Loucy (cell line): ENCODE measurements at regions not wholly inside any gene's neighbourhood (a gene's known extent, or its start where the extent isn't known, plus 50 kb on each side); places are given as distances from the start of the nearest gene placed in this dataset.

Experiments used
- H2AFZ ChIP-seq: fragments of 200-600 bp; sonication (generic); 2 replicates; pipeline ENCODE4 v1.6.0; 2016; ENCODE audit warnings: antibody characterized with exemption, mild to moderate bottlenecking, low read length, moderate library complexity
- H3F3A ChIP-seq: fragments of 200-600 bp; 2 replicates; pipeline ENCODE4 v1.6.0; 2016; ENCODE audit warnings: antibody characterized with exemption, low read depth, mild to moderate bottlenecking
- H3K27me3 ChIP-seq: fragments of 200-600 bp; sonication (generic); 2 replicates; pipeline ENCODE4 v1.6.1; 2014; ENCODE audit warnings: low read length, mild to moderate bottlenecking; ENCODE audit not compliant: insufficient read depth, poor library complexity, severe bottlenecking
- H3K36me3 ChIP-seq: fragments of 200-600 bp; sonication (generic); 2 replicates; pipeline ENCODE4 v1.6.1; 2016; ENCODE audit warnings: low read length; ENCODE audit not compliant: insufficient read depth
- H3K4me1 ChIP-seq: fragments of 200-600 bp; sonication (generic); 2 replicates; pipeline ENCODE4 v1.5.1; 2014; ENCODE audit warnings: low read length, mild to moderate bottlenecking; ENCODE audit not compliant: insufficient read depth, poor library complexity, severe bottlenecking
- H3K4me2 ChIP-seq: fragments of 200-600 bp; sonication (generic); 2 replicates; pipeline ENCODE4 v1.6.0; 2014; ENCODE audit warnings: antibody characterized with exemption, low read length, low read depth, mild to moderate bottlenecking; ENCODE audit not compliant: poor library complexity, severe bottlenecking
- H3K4me3 ChIP-seq: fragments of 200-600 bp; sonication (generic); 2 replicates; pipeline ENCODE4 v1.5.1; 2014; ENCODE audit warnings: low read length, mild to moderate bottlenecking, mixed read lengths; ENCODE audit not compliant: poor library complexity, severe bottlenecking
- H3K79me2 ChIP-seq: fragments of 200-600 bp; sonication (generic); 2 replicates; pipeline ENCODE4 v1.6.1; 2014; ENCODE audit warnings: low read length; ENCODE audit not compliant: insufficient read depth
- H3K9ac ChIP-seq: fragments of 200-600 bp; sonication (generic); 2 replicates; pipeline ENCODE4 v1.6.0; 2014; ENCODE audit warnings: mild to moderate bottlenecking, low read depth, low read length, moderate library complexity; ENCODE audit not compliant: poor library complexity, severe bottlenecking
- H3K9me2 ChIP-seq: fragments of 200-600 bp; sonication (generic); replicated peaks from 2 replicates; pipeline ENCODE4 v1.6.1; 2016; ENCODE audit warnings: low read depth, low read length, mixed read lengths
- H3K9me3 ChIP-seq: fragments of 200-600 bp; sonication (generic); 2 replicates; pipeline ENCODE4 v1.6.1; 2014; ENCODE audit warnings: mild to moderate bottlenecking, antibody characterized with exemption, low read length, low read depth; ENCODE audit not compliant: insufficient read depth
- H4K20me1 ChIP-seq: fragments of 200-600 bp; sonication (generic); 2 replicates; pipeline ENCODE4 v1.6.0; 2014; ENCODE audit warnings: antibody characterized with exemption, low read length, mild to moderate bottlenecking; ENCODE audit not compliant: insufficient read depth, poor library complexity, severe bottlenecking
- EZH2phosphoT487 ChIP-seq: fragments of 200-600 bp; IDR thresholded peaks from 2 replicates; pipeline ENCODE4 v1.6.1; 2018; ENCODE audit warnings: antibody characterized with exemption, mild to moderate bottlenecking, moderate library complexity, borderline replicate concordance
- TF ChIP-seq, protein P1 (sequence below): fragments of 200-600 bp; sonication (generic); conservative IDR thresholded peaks from 2 replicates; pipeline ENCODE4 v1.5.1; 2014; ENCODE audit warnings: mild to moderate bottlenecking, antibody characterized with exemption, low read length

- Histone ChIP-seq H3K79me2 (no peaks in the 10 kb centered on the region), H3K4me2 (no peak overlapping the region), H3F3A (no peaks in the 10 kb centered on the region), H3K9ac (no peak overlapping the region), H3K4me3 (no peak overlapping the region), H3K36me3 (no peaks in the 10 kb centered on the region), H2AFZ (no peak overlapping the region), H3K9me2 (no peaks in the 10 kb centered on the region), H3K27me3 (no peaks in the 10 kb centered on the region), H4K20me1 (no peaks in the 10 kb centered on the region), H3K9me3 (no peaks in the 10 kb centered on the region), H3K4me1 (no peaks in the 10 kb centered on the region)
- TF ChIP-seq, protein P1, sequence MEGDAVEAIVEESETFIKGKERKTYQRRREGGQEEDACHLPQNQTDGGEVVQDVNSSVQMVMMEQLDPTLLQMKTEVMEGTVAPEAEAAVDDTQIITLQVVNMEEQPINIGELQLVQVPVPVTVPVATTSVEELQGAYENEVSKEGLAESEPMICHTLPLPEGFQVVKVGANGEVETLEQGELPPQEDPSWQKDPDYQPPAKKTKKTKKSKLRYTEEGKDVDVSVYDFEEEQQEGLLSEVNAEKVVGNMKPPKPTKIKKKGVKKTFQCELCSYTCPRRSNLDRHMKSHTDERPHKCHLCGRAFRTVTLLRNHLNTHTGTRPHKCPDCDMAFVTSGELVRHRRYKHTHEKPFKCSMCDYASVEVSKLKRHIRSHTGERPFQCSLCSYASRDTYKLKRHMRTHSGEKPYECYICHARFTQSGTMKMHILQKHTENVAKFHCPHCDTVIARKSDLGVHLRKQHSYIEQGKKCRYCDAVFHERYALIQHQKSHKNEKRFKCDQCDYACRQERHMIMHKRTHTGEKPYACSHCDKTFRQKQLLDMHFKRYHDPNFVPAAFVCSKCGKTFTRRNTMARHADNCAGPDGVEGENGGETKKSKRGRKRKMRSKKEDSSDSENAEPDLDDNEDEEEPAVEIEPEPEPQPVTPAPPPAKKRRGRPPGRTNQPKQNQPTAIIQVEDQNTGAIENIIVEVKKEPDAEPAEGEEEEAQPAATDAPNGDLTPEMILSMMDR: no peak
- no peak for TF ChIP-seq EZH2phosphoT487
These were observed 268.9 kb downstream of the ADCYAP1 start for GRCh38 chr18:1173593-1173992.

DNA sequence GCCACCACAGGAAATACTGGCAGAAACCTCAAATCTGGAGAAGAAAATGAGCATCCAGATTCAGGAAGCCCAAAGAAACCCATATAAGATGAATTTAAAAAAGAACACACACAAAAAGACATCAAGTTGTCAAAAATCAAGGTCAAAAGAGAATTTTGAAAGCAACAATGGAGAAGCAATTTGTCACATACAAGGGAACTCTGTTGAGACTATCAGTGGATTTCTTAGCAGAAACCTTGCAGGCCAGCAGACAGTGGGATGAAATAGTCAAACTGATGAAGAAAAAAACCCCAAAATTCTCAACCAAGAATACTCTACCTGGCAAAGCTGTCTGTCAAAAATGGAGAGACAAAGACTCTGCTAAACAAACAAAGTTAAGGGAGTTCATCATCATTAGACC lies 272.6 kb downstream of the ADCYAP1 start:
- Histone ChIP-seq H3K79me2 (no peaks in the 10 kb centered on the region), H3K4me1 (no peaks in the 10 kb centered on the region), H4K20me1 (no peaks in the 10 kb centered on the region), H3K9me3 (no peaks in the 10 kb centered on the region), H3F3A (no peaks in the 10 kb centered on the region), H3K9ac (no peak overlapping the region), H3K4me3 (no peak overlapping the region), H3K36me3 (no peaks in the 10 kb centered on the region), H3K9me2 (no peaks in the 10 kb centered on the region), H3K4me2 (no peak overlapping the region), H3K27me3 (no peaks in the 10 kb centered on the region), H2AFZ (no peak overlapping the region)
- TF ChIP-seq EZH2phosphoT487: no peak
- TF ChIP-seq, protein P1: no peak

GRCh38 chr18:1191341-1191740 lies 286.7 kb downstream of the ADCYAP1 start:
- TF ChIP-seq EZH2phosphoT487: no peak
- TF ChIP-seq, protein P1: no peak
- Histone ChIP-seq H3K9me3 (no peaks in the 10 kb centered on the region; the same call in 1 of the 2 replicates), H2AFZ (no peak overlapping the region), H3K9ac (no peak overlapping the region), H3K4me3 (no peak overlapping the region), H3K9me2 (no peaks in the 10 kb centered on the region), H3K4me1 (no peaks in the 10 kb centered on the region), H3K4me2 (no peak overlapping the region), H3F3A (no peaks in the 10 kb centered on the region), H3K36me3 (no peaks in the 10 kb centered on the region), H3K27me3 (no peaks in the 10 kb centered on the region), H4K20me1 (no peaks in the 10 kb centered on the region), H3K79me2 (no peaks in the 10 kb centered on the region)
